Activated CD4-positive, alpha-beta T cell treated with anti-CD3 and anti-CD28 coated beads for 48 hours (primary cell): ENCODE measurements at regions not wholly inside any gene's neighbourhood (a gene's known extent, or its start where the extent isn't known, plus 50 kb on each side); places are given as distances from the start of the nearest gene placed in this dataset.
"Not testable (repeated sequence)": the region's sequence is repeated elsewhere in the genome, so short reads cannot be mapped to it uniquely, and the experiment has no call there.

ENCODE experiments used
- DNase-seq: peaks from one replicate; pipeline ENCODE4 v3.0.0-alpha.2; 2020

DNA sequence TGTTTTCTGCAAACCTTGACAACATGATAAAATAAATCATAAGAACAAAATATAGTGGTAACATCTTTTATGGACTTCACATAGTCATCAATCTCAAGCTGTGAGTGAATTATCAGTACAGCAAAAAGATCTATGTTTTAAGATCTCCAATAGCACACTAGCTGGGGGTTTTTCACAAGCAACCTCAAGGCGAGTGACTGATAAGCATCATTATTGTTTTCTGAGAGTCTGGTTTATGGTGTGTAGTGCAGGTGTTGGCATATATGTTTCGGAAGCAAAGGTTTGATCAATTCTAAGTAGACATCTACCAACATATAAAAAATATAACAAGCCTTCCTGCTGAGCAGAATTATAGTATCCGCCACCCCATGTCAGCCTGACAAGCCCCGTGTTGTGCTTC, 403.8 kb upstream of the MGMT start:
- DNase-seq = no peak

DNA sequence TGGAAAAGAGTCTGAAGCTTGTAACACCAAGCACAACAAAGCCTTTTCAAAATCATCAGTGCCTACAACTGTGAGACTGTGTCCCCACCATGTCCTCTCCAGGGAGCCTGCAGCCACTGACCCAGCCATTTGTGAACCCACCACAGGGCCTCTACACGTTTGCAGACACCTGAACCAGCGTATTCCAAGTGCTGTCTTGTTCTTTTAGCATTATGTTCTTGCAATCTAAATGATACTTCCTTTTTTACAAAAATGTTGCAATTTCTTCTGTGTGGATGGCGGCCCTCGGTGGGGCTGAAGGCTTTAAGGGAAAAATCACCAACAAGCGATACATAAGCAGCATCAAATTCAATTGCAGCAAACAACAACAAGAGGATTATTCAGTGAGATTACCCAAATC, 403.2 kb upstream of the MGMT start:
- DNase-seq = no peak

DNA sequence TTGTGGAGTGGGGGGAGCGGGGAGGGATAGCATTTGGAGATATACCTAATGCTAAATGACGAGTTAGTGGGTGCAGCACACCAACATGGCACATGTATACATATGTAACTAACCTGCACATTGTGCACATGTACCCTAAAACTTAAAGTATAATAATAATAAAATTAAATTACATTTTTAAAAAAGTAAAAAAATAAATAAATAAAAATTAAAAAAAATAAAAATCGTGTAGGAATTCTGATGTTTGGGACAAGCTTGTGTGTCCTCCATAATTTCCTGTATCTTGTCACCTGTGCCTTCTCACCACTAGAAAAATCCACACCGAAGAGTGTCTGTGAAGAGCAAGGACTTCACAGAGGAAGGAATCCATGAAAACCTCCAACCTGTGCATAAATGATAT, 400.5 kb upstream of the MGMT start:
- DNase-seq = not testable (repeated sequence)

DNA sequence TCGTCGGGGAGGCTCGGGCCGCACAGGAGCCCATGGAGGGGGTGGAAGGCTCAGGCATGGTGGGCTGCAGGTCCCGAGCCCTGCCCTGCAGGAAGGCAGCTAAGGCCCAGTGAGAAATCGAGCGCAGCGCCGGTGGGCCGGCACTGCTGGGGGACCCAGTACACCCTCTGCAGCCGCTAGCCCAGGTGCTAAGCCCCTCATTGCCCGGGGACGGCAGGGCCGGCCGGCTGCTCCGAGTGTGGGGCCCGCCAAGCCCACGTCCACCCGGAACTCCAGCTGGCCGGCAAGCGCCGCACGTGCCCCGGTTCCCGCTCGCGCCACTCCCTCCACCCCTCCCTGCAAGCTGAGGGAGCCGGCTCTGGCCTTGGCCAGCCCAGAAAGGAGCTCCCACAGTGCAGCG, 395.6 kb upstream of the MGMT start:
- DNase-seq = not testable (repeated sequence)

DNA sequence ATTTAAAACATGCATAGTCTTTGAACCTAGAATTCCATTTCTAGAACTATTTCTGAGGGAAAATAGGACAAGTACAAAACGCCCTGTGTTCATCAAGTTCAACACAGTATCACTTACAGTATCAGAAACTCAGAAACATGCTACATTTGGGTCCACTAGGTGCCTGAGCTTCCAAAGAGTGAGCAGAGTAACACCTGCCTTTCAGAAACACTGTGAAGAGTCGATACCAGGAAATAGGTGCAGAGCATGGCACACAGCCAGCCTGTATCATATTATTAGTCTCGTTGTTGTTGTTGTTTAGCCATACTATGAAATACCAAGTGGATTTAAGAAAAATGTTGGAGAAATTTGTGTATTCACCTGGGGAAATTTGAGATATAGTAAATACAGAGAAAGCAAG, 392.1 kb upstream of the MGMT start:
- no peak for DNase-seq

DNA sequence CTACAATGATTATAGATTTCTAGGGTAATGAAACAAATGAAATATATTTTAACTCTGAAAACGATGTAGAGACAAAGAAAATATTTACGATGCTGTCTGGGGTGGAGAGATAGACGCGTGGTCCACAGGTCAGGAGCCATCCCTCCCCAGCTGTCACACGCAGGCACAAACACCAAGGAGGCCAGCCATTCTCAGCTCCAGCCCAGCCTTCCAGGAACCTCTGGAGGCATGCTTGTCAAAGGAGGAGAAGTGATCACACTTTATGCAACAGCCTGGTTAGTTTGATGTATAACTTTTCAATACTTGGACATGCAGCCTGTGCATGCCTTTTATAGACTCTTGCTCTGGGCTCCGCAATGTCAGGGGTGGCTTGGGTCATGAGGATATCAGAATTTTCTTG, 391.5 kb upstream of the MGMT start:
- DNase-seq = no peak

DNA sequence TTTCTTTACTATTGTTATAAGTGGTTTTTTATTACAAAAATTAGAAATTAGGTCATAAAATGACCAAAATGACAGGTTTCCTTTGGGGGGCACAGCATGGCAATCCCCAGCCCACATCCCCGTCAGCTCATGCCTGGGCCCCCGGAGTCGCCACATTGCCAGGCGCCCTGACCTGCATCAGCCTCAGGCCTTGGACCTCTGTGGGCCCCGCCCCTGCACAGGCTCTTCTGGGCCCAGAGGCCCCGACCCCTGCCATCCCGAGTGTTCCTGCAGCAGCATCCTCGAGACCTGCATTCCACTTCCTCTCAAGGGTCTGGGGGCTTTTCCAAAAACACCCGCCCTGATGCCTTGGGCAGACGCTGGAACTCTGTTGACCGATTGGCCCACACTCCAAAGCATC, 391.1 kb upstream of the MGMT start:
- DNase-seq = no peak

DNA sequence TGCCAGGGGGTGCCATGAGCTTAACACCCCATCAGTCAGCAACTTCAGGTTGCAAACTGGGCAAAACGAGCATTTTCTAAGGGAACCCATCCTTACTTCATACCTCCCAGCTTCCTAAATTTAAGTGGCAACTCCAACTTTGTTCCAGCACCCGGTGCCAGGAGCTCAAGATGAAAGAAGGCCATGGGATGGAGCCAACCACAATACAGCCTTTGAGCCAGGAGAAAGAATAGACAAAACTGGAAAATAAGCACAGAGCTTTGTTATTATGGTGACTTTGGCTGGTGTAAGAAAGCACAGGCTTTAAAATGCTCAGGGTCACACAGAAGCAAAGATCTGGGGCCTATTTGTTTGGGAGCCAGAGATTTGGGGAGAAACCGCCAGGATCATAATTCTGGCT, 388.7 kb upstream of the MGMT start:
- no peak for DNase-seq

DNA sequence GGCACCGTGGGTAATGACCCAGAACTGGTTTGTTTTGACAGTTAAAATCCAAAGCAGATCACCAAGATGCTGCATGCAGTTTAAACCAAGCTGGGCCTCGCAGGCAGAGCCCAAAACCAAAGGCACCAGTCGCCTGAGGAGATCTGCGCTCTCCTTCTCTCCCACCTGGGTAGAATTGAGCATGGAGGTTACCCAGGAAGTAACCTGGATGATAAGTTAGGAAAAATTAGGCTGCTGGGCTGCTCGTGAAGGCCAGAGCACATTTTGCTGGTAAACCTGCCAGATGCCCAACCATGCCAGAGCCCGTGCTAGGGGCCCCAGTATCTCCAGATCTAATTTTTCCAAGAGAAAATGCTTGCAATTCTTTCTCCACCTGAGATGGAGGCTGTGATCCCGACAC, 388.3 kb upstream of the MGMT start:
- no peak for DNase-seq

DNA sequence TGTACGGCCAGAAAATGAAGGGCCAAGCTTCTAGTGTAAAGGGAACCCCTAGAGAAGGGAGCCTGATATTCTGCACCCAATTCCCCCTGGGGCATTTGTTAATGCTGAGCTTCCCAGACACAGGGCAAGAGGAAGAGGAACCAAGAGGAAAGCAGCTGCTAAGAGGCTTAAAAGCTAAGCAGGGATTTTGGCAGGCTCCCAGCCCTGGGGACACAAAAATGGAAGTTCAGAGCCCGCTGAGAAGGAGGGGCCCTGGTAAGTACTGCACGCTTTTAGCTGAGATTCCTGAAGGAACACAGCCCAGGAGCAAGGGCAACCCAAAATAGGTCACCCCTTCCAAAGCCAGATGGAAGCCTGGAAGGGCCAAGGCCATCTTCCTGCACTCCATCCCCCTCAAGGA, 387.3 kb upstream of the MGMT start:
- DNase-seq = no peak

DNA sequence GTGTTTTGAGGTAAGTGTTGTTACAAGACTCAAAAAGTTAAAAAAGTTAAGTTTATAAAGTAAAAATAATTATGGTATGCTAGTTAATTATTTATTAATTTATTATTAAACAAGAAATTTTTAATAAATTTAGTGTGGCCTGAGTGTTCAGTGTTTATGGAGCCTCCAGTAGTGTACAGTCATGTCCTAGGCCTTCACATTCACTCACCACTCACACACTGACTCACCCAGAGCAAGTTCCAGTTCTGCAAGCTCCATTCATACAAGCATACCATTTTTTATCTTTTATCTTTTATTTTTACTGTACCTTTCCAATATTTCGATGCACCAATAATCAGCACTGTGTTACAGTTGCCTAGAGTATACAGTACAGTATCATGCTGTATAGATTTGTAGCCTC, 381.2 kb upstream of the MGMT start:
- DNase-seq = no peak

DNA sequence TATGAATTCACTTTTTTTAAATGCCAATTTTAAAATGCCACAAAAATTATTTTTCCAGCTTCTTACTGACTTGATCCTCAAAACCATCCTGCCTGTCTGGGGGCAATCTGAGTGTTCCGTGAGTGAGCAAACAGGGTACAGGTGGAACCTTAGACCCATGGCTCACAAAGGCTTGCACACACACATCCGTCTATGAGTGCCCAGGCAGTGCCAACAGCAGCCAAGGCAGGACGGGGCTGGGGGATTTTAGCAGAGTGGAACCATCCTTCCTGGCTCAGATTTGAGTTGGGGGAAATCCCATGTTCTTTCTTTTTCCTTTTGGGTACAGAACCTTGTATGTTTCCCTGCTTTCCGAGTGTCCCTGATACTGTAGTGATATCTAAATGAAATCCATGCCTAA, 377.7 kb upstream of the MGMT start:
- DNase-seq = no peak

DNA sequence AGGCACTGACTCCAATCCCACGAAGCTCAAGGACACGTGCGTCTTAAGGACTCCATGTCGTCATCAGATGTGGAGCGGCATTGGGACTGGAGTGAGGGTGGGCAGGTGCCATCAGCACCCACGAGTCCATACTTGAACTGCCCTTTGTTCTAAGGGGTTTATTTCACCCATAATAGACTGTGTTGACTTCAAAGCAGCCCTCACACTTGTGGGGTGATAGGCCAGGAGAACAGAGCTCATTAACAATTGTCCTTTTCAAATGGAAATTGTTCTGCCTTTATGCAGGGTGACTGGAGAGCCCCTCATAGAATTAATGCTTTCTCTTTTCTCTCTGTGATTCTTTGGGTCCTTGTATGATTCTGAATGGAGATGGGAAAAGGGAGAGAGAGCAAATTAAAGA, 376.9 kb upstream of the MGMT start:
- no peak for DNase-seq

DNA sequence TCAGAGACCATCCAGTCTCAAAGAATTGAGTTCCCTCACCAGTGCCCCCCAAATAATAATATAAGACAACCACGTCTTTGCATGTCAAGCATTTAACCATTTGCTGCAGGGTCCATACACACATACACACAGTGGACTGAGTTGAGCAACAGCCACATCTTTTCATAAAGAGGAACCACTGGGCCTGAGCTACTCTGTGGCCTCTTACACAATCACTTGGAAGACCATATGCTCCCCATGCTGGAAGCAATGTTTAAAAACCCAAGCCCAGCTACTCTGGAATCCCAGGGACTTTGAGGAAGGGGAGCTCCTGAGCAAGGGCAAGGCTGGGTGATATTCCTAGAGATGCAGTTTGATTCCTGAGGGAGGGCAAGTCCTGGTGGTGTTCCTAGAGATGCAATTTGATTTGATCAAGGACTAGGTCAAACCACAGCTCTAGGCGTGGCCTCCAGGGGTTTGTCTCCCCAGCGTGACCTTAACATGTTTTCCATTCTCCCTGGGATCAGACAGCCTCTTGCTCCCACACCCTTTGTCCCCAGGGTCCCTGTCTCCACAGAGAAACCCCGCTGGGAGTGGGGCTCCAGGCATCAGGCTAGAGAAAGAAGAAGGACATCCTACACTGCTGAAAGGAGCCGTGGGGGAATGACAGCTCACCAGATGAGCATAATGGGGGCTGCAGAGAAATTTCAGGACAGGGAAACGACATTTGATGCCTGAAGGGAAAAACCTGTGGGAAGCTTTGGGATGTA, 376.2 kb upstream of the MGMT start:
- DNase-seq = no peak

DNA sequence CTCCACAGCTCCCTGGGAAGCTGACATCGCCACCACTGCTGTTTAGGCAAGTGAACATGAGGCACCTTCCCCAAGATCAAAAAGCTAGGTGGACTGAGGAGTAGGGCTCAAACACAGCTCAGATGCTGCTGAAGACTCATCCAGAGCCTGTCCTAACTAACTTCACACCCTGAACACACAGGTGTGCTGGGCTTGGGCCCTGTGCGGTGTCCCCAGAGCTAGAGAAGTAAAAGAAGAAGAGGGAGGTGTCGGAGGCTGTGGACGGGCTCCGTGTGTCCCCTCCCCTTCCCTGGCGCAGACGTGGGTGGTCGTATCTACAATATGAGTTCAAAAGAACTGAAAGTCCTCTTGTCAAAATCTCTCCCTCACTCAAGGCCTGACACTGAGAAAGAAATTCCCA, 373.4 kb upstream of the MGMT start:
- DNase-seq = no peak

DNA sequence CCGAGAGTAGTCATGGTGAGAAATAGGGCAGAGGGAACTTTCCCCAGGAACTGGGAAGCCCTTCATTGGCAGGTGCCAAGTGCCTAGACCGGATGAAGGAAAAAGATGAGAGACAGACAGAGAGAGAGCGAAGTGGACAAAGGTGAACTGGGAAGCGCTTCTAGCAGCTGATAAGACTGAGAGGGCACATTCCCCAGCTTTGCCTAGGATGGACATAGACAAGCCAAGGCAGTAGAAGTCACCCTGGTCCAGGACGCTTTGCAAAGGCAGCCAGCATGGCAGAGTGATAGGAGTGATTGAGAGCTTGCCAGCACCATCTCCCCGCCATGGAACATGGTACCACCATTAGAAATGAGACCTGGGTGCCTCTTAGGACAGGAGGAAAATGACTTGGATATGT, 372.8 kb upstream of the MGMT start:
- no peak for DNase-seq

DNA sequence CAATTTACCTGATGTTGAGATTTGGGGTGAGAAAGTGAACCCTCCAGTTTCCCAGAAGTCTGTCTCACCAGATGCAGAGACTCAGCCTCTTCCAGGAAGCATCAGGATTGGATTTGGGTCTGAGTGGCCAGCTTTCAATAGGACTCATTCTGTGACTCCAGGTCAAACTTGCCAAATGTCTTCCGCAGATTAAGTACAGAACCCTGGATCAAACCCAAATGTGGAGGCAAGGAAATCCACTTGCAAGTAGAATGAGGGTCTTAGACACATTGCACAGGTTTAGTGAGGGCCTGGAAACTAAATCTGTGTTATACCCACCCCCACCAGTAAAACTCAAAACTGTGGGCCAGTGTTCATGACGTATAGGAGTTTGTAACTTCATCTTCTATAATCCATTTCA, 372.2 kb upstream of the MGMT start:
- no peak for DNase-seq

DNA sequence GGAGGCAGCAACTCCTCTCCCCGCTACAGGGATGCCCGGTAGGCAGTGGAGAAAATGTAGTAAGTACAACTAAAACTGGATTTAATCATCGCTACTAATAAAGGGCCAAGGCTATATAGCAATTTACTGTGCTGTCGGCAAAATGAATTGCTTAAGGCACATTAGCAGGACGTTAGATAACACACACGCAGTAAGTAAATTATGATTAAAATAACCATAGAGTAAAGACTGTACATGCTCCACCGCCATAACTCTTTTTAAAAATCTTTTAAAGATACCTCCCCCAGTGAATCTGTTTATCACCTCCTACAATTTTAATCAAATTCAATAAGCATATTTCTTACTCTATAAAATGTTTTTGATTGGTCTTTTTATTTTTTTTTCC, 371.4 kb upstream of the MGMT start:
- no peak for DNase-seq

DNA sequence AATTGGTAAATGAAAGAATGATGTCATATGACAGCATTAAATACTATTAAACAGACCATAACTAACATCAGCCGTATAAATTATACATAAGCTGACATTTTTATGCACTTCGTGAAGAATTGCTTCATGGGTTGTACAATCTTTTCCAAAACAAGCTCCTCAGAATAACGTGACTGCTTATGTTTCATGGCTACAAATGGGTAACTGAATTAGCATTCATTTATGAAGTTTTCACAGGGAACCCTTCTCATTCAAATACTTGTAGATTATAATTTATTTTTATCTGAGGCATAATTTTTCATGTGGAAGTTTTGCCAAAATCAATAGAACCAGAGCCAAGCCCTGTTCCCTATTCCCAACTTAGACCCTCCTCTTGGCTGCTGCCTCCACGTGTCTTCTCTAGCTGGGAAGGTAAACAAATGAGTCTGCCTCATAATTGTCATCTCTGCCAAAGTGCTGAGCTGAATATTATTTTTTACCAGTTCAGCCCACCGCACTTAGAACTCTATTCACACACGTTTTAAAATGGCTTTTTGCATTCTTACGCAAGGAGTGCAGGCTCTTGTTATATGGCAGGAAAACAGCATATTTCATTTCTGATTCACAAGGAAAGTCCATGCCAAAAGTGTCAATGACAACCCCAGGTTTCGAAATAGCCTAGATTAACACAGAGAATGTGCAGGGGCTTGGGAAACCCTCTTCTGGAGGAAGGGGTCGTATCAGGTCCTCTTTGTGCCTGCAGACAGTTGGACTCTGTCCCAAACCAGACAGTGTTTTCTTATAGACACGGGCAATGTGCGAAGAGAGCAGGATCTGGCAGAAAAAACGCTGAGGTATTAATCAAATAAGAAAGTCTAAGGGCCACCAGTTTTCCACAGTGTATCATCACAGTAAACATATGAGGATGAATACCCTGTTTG, 370.7 kb upstream of the MGMT start:
- DNase-seq = no peak

DNA sequence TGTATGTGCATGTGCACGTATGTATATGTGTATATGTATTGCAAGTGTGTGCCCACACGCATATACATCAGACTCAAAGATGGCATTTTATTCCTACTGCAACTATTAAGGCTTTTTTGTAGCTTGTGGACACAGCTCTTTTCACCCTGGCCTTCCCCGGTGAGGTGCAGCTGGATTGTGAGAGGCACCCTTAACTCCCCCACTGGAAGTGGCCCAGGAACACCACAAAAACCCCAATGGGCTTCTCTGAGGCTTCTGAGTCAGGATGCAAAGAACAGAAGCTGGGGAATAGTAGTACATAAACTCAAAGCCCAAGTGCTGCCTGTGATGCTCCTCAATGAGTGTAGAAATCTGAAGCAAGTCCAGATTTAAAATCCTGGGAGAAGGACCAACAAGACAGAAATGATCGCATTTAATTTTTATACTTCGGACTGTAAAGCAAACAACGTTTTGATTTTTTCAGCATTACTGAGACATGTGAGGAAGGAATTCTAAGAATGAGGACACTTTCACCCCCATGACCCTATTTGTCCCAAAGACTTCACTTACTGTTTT, 369.2 kb upstream of the MGMT start:
- DNase-seq = no peak

DNA sequence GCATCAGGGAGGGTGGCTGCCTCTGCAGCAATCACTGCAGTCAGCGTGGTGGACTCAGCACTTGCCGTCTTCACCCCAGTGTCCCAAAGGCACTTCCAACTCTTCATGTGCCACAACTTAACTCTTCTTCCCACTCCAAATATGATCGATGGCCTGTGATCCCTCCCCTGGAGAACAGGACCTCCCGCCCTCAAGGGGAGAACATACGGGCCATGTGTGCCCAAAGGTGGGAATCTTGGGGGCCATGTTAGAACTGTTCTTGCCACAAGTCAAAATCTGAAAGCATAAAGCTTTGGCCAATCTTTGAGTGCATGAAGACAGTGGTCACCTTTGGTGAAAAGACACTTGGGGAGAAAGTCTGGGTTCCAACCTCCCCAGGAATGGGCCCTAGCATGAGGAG, 368.5 kb upstream of the MGMT start:
- DNase-seq = no peak

DNA sequence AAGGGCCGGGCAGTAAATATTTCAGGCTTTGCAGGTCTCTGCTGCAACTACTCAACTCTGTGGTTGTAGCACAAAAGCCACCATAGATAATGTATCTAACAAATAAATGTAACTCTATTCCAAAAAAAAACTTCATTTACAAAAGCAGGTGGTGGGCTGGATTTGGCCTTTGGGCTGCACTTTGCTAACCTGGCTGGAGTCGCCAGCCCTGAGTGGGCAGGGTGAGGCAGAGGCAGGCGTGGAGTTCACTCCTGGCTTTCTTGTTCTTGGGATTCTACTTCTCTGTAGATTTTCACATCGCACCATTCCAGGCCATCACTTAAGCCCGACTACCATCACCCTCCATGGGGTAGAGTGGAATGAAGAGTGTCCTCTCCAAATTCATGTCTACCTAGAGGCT, 367.6 kb upstream of the MGMT start:
- DNase-seq = no peak

DNA sequence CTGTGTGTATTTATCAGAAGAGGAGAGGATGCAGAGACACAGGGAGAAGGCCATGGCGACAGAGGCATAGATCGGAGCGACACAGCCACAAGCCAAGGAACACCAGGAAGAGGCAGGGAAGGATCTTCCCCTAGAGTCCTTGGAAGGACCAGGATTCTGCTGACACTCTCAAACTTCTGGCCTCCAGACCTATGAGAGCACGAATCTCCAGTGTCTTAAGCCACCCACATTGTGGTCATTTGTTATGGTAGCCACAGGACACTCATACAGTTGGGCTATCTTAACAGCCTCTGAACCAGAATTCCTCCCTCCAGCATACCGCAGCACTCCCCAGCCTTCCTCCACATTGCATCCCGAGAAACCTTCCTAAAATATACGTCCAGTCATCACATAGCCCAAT, 367.0 kb upstream of the MGMT start:
- no peak for DNase-seq
